Gastroesophageal sphincter (tissue), 3 donors: ENCODE measurements at regions not wholly inside any gene's neighbourhood (a gene's known extent, or its start where the extent isn't known, plus 50 kb on each side); places are given as distances from the start of the nearest gene placed in this dataset.

Experiments used
- CTCF ChIP-seq, 4 experiments: fragments of 200-600 bp in 2 of 4; fragments of 450-650 bp in 2 of 4; sonication (generic) in 1 of 4; IDR thresholded peaks; one replicate each; pipeline ENCODE4 v1.5.1; 2017 to 2019; ENCODE audit warnings: antibody characterized with exemption in 4 of 4, mild to moderate bottlenecking in 2 of 4, moderate library complexity in 2 of 4
- EP300 ChIP-seq: sonication (generic); formaldehyde crosslinking; IDR thresholded peaks from one replicate; pipeline ENCODE4 v1.6.1; 2017; ENCODE audit warnings: antibody characterized with exemption, mild to moderate bottlenecking
- POLR2A ChIP-seq, 2 donors: fragments of 450-650 bp; IDR thresholded peaks; one replicate each; pipeline ENCODE4 v1.6.1; 2017; ENCODE audit warnings: antibody characterized with exemption in 2 of 2, mild to moderate bottlenecking in 2 of 2, moderate library complexity in 1 of 2

GRCh38 chr15:96053781-96054428 lies 276.6 kb upstream of the NR2F2 start:
- TF ChIP-seq CTCF (IDR thresholded peaks at IDR 0.05) (no peak), POLR2A (IDR thresholded peaks at IDR 0.05) (no peak), EP300 (no peak)
